ENCODE measurements at regions not wholly inside any gene's neighbourhood (a gene's known extent, or its start where the extent isn't known, plus 50 kb on each side); places are given as distances from the start of the nearest gene placed in this dataset.
A peak's percentile ranks its signal among the peaks of the same experiment; 100 is the strongest.

DNA sequence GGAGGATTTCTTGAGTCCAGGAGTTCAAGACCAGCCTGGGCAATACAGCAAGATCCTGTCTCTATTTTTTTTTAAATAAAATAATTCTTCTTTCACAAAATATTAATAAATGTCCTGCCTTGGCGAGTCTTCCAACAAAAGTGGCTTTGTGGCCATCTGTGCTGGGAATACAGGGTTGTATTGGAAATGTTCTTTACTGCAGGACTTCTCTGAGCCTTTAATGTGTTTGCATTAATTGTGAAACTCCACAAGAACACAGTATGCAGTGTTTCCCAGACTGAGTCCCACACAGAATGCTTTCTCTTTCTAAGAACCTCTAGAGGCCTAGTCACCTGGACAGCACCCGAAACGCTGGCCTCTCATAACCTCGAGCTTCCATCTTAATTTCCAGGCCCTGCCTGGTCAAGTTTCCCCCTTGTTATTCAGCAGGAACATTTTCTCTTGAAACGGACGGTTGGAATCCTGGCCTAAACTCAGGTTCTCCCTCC, 85.4 kb upstream of the ARRDC4 start:
- Histone ChIP-seq H3K23ac (ENCODE audit: low read depth, low read length, poor library complexity) (no peak overlapping the region), H2AFZ (ENCODE audit: low read length) (no peak overlapping the region), H3K27ac (replicated peaks; ENCODE audit: low read length) (no peak overlapping the region), H3K14ac (ENCODE audit: low read length) (no peak overlapping the region), H3K27me3 (ENCODE audit: control insufficient read depth in 3 of 3, insufficient read depth in 3 of 3, low read depth in 1 of 3, low read length in 3 of 3) (no peaks in the 10 kb centered on the region), H3K4me3 (ENCODE audit: low read length in 2 of 2) (no peak overlapping the region), H4K8ac (ENCODE audit: low read depth, low read length) (no peak overlapping the region), H3K4ac (ENCODE audit: low read length) (no peak overlapping the region), H3K18ac (ENCODE audit: low read length) (no peak overlapping the region), H4K91ac (ENCODE audit: low read depth, low read length, poor library complexity) (no peak overlapping the region), H2BK120ac (ENCODE audit: low read depth, low read length) (no peak overlapping the region), H3K79me1 (ENCODE audit: low read depth, low read length) (no peaks in the 10 kb centered on the region), H2AK5ac (ENCODE audit: low read depth, low read length) (no peak overlapping the region), H3K9me3 (replicated peaks in 1 of 2; ENCODE audit: control insufficient read depth in 2 of 2, insufficient read depth in 1 of 2, low read depth in 1 of 2, low read length in 2 of 2) (no peaks in the 10 kb centered on the region), H3K36me3 (replicated peaks in 1 of 2; ENCODE audit: control insufficient read depth in 2 of 2, insufficient read depth in 2 of 2, low read length in 2 of 2) (no peaks in the 10 kb centered on the region), H3K9ac (ENCODE audit: low read depth, low read length, poor library complexity) (no peak overlapping the region), H2BK15ac (ENCODE audit: low read length) (no peak overlapping the region), H2BK12ac (ENCODE audit: low read length) (no peak overlapping the region), H2BK5ac (ENCODE audit: low read length) (no peak overlapping the region), H3K4me1 (ENCODE audit: control insufficient read depth in 2 of 2, insufficient read depth in 1 of 2, low read depth in 1 of 2, low read length in 2 of 2) (no peaks in the 10 kb centered on the region), H3K4me2 (ENCODE audit: insufficient read depth, low read length, poor library complexity, severe bottlenecking) (no peak overlapping the region)
- no CpG with 5 or more reads among the region's 6 CpGs for WGBS, 2 donors (ENCODE audit: extremely low coverage in 2 of 2, insufficient read length in 2 of 2, insufficient replicate concordance in 1 of 2)
- no peak for DNase-seq (ENCODE audit: low spot score)

DNA sequence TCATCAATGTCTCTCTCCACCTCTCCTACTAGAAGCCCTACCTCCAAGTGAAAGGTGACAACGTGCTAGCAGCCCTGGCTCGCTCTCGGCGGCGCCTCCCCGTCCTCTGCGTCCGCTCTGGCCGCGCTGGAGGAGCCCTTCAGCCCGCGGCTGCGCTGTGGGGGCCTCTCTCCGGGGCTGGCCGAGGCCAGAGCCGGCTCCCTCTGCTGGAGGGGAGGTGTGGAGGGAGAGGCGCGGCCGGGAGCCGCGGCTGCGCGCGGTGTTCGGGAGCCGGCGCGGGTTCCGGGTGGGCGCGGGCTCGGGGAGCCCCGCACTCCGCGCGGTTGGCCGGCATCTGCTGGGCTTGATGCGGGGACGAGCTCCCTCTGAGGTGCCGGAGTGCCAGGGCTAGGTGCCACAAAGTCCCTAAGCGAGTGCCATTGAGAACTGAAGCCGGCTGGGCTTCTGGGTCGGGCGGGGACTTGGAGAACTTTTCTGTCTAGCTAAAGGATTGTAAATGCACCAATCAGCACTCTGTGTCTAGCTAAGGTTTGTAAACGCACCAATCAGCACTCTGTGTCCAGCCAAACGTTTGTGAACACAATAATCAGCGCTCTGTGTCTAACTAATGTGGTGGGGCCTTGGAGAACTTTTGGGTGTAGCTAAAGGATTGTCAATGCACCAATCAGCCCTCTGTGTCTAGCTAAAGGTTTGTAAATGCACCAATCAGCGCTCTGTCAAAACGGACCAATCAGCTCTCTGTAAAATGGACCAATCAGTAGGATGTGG, 84.8 kb upstream of the ARRDC4 start:
- Histone ChIP-seq H3K27me3 (ENCODE audit: control insufficient read depth in 3 of 3, insufficient read depth in 3 of 3, low read depth in 1 of 3, low read length in 3 of 3) (no peaks in the 10 kb centered on the region), H2BK15ac (ENCODE audit: low read length) (no peak overlapping the region), H3K9ac (ENCODE audit: low read depth, low read length, poor library complexity) (no peak overlapping the region), H3K4ac (ENCODE audit: low read length) (no peak overlapping the region), H2BK12ac (ENCODE audit: low read length) (no peak overlapping the region), H4K91ac (ENCODE audit: low read depth, low read length, poor library complexity) (no peak overlapping the region), H2BK5ac (ENCODE audit: low read length) (no peak overlapping the region), H3K18ac (ENCODE audit: low read length) (no peak overlapping the region), H3K79me1 (ENCODE audit: low read depth, low read length) (no peaks in the 10 kb centered on the region), H2AK5ac (ENCODE audit: low read depth, low read length) (no peak overlapping the region), H2BK120ac (ENCODE audit: low read depth, low read length) (no peak overlapping the region), H3K23ac (ENCODE audit: low read depth, low read length, poor library complexity) (no peak overlapping the region), H3K4me1 (ENCODE audit: control insufficient read depth in 2 of 2, insufficient read depth in 1 of 2, low read depth in 1 of 2, low read length in 2 of 2) (no peaks in the 10 kb centered on the region), H3K4me3 (ENCODE audit: low read length in 2 of 2) (no peak overlapping the region), H3K27ac (replicated peaks; ENCODE audit: low read length) (no peak overlapping the region), H3K4me2 (ENCODE audit: insufficient read depth, low read length, poor library complexity, severe bottlenecking) (no peak overlapping the region), H3K36me3 (replicated peaks in 1 of 2; ENCODE audit: control insufficient read depth in 2 of 2, insufficient read depth in 2 of 2, low read length in 2 of 2) (no peaks in the 10 kb centered on the region), H4K8ac (ENCODE audit: low read depth, low read length) (no peak overlapping the region), H2AFZ (ENCODE audit: low read length) (no peak overlapping the region), H3K14ac (ENCODE audit: low read length) (no peak overlapping the region), H3K9me3 (replicated peaks in 1 of 2; ENCODE audit: control insufficient read depth in 2 of 2, insufficient read depth in 1 of 2, low read depth in 1 of 2, low read length in 2 of 2) (no peaks in the 10 kb centered on the region)
- no CpG with 5 or more reads among the region's 49 CpGs for WGBS, 2 donors (ENCODE audit: extremely low coverage in 2 of 2, insufficient read length in 2 of 2, insufficient replicate concordance in 1 of 2)
- no peak for DNase-seq (ENCODE audit: low spot score)

DNA sequence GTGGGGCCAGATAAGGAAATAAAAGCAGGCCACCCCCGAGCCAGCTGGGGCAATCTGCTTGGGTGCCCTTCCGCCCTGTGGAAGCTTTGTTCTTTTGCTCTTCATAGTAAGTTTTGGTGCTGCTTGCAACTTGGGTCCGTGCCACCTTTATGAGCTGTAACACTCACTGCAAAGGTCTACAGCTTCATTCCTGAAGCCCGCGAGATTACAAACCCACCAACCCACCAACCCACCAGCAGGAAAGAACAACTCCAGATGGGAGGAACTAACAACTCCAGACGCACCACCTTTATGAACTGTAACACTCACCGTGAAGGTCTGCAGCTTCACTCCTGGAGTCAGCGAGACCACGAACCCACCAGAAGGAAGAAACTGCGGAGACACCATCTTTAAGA, 84.2 kb upstream of the ARRDC4 start:
- Histone ChIP-seq H3K79me1 (ENCODE audit: low read depth, low read length) (no peaks in the 10 kb centered on the region), H3K9ac (ENCODE audit: low read depth, low read length, poor library complexity) (no peak overlapping the region), H3K27me3 (ENCODE audit: control insufficient read depth in 3 of 3, insufficient read depth in 3 of 3, low read depth in 1 of 3, low read length in 3 of 3) (no peaks in the 10 kb centered on the region), H3K23ac (ENCODE audit: low read depth, low read length, poor library complexity) (no peak overlapping the region), H2BK15ac (ENCODE audit: low read length) (no peak overlapping the region), H3K36me3 (replicated peaks in 1 of 2; ENCODE audit: control insufficient read depth in 2 of 2, insufficient read depth in 2 of 2, low read length in 2 of 2) (no peaks in the 10 kb centered on the region), H3K18ac (ENCODE audit: low read length) (no peak overlapping the region), H3K4me2 (ENCODE audit: insufficient read depth, low read length, poor library complexity, severe bottlenecking) (no peak overlapping the region), H2AK5ac (ENCODE audit: low read depth, low read length) (no peak overlapping the region), H2AFZ (ENCODE audit: low read length) (no peak overlapping the region), H3K9me3 (replicated peaks in 1 of 2; ENCODE audit: control insufficient read depth in 2 of 2, insufficient read depth in 1 of 2, low read depth in 1 of 2, low read length in 2 of 2) (no peaks in the 10 kb centered on the region), H4K91ac (ENCODE audit: low read depth, low read length, poor library complexity) (no peak overlapping the region), H3K14ac (ENCODE audit: low read length) (no peak overlapping the region), H4K8ac (ENCODE audit: low read depth, low read length) (no peak overlapping the region), H3K4ac (ENCODE audit: low read length) (no peak overlapping the region), H3K4me3 (ENCODE audit: low read length in 2 of 2) (no peak overlapping the region), H2BK12ac (ENCODE audit: low read length) (no peak overlapping the region), H3K27ac (replicated peaks; ENCODE audit: low read length) (no peak overlapping the region), H2BK5ac (ENCODE audit: low read length) (no peak overlapping the region), H3K4me1 (ENCODE audit: control insufficient read depth in 2 of 2, insufficient read depth in 1 of 2, low read depth in 1 of 2, low read length in 2 of 2) (no peaks in the 10 kb centered on the region), H2BK120ac (ENCODE audit: low read depth, low read length) (no peak overlapping the region)
- WGBS, 2 donors (ENCODE audit: extremely low coverage in 2 of 2, insufficient read length in 2 of 2, insufficient replicate concordance in 1 of 2): no CpG with 5 or more reads among the region's 10 CpGs
- DNase-seq (ENCODE audit: low spot score): no peak

DNA sequence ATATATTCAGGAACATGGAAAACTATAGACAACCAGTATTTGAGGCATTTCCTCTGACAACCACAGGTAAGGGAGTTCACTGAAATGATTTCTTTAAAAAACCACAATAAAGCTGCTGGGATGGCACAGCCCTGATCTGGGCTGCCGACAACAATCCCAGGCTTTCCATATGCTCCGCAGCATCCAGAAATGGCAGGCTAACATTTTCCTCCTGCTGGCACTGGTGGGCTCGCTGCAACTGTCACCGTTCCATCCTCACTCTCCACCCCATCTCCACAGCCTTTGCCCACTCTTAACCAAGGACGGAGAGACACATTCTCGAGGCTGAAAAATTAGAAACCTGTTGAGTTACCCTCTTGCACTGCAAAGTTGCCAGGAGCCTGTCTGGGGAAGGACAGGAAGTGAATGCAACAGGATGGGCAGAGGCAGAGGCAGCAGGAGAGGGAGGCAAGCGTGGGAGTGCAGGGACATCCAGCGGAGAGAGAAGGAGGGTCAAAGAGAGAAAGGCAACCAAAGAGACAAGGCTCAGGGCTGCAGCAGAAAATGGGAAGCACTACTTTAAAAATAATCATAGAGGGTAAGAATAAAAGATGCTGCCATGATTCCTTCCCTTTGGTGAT, 79.0 kb upstream of the ARRDC4 start:
- Histone ChIP-seq H3K4me1 (ENCODE audit: control insufficient read depth in 2 of 2, insufficient read depth in 1 of 2, low read depth in 1 of 2, low read length in 2 of 2) (no peaks in the 10 kb centered on the region), H3K27me3 (ENCODE audit: control insufficient read depth in 3 of 3, insufficient read depth in 3 of 3, low read depth in 1 of 3, low read length in 3 of 3) (no peaks in the 10 kb centered on the region), H4K91ac (ENCODE audit: low read depth, low read length, poor library complexity) (no peak overlapping the region), H3K4me2 (ENCODE audit: insufficient read depth, low read length, poor library complexity, severe bottlenecking) (no peak overlapping the region), H3K23ac (ENCODE audit: low read depth, low read length, poor library complexity) (no peak overlapping the region), H3K4ac (ENCODE audit: low read length) (no peak overlapping the region), H3K9ac (ENCODE audit: low read depth, low read length, poor library complexity) (no peak overlapping the region), H2AK5ac (ENCODE audit: low read depth, low read length) (no peak overlapping the region), H2AFZ (ENCODE audit: low read length) (no peak overlapping the region), H4K8ac (ENCODE audit: low read depth, low read length) (no peak overlapping the region), H3K9me3 (replicated peaks in 1 of 2; ENCODE audit: control insufficient read depth in 2 of 2, insufficient read depth in 1 of 2, low read depth in 1 of 2, low read length in 2 of 2) (no peaks in the 10 kb centered on the region), H2BK5ac (ENCODE audit: low read length) (no peak overlapping the region), H3K27ac (replicated peaks; ENCODE audit: low read length) (no peak overlapping the region), H3K4me3 (ENCODE audit: low read length in 2 of 2) (no peak overlapping the region), H2BK15ac (ENCODE audit: low read length) (no peak overlapping the region), H2BK12ac (ENCODE audit: low read length) (no peak overlapping the region), H3K79me1 (ENCODE audit: low read depth, low read length) (no peaks in the 10 kb centered on the region), H3K18ac (ENCODE audit: low read length) (peak overlapping the region; percentile 45), H2BK120ac (ENCODE audit: low read depth, low read length) (no peak overlapping the region), H3K14ac (ENCODE audit: low read length) (no peak overlapping the region), H3K36me3 (replicated peaks in 1 of 2; ENCODE audit: control insufficient read depth in 2 of 2, insufficient read depth in 2 of 2, low read length in 2 of 2) (no peaks in the 10 kb centered on the region)
- WGBS, 2 donors (ENCODE audit: extremely low coverage in 2 of 2, insufficient read length in 2 of 2, insufficient replicate concordance in 1 of 2): no CpG with 5 or more reads among the region's 8 CpGs
- no peak for DNase-seq (ENCODE audit: low spot score)
